GM23338 (cell line): ENCODE measurements at regions not wholly inside any gene's neighbourhood (a gene's known extent, or its start where the extent isn't known, plus 50 kb on each side); places are given as distances from the start of the nearest gene placed in this dataset.

Source experiments
- ATAC-seq: fragments of 200-7000 bp; cut with Tn5 transposase; 3 replicates; pipeline ENCODE4 v1.9.1; 2020
- DNase-seq: peaks from one replicate; pipeline ENCODE4 v3.0.0-alpha.2; 2015; ENCODE audit warnings: low spot score
- H2AFZ ChIP-seq: fragments of 200-600 bp; sonication (generic); 2 replicates; pipeline ENCODE4 v1.8.0; 2016; ENCODE audit warnings: antibody characterized with exemption, mild to moderate bottlenecking, moderate library complexity
- H3F3A ChIP-seq: fragments of 200-600 bp; sonication (generic); replicated peaks from 2 replicates; pipeline ENCODE4 v1.8.0; 2017; ENCODE audit warnings: antibody characterized with exemption, mixed run types, low read depth
- H3K27ac ChIP-seq: fragments of 200-600 bp; sonication (generic); 2 replicates; pipeline ENCODE4 v1.6.1; 2016; ENCODE audit warnings: low read depth
- H3K27me3 ChIP-seq: fragments of 200-600 bp; sonication (generic); 2 replicates; pipeline ENCODE4 v1.8.0; 2016; ENCODE audit warnings: mild to moderate bottlenecking, mixed run types, moderate library complexity; ENCODE audit not compliant: insufficient read depth
- H3K36me3 ChIP-seq: fragments of 200-600 bp; sonication (generic); 2 replicates; pipeline ENCODE4 v1.8.0; 2016; ENCODE audit warnings: mild to moderate bottlenecking; ENCODE audit not compliant: insufficient read depth
- H3K4me1 ChIP-seq: fragments of 200-600 bp; sonication (generic); 2 replicates; pipeline ENCODE4 v1.8.0; 2016; ENCODE audit warnings: mild to moderate bottlenecking, moderate library complexity; ENCODE audit not compliant: insufficient read depth
- H3K4me2 ChIP-seq: fragments of 200-600 bp; sonication (generic); 2 replicates; pipeline ENCODE4 v1.7.1; 2017; ENCODE audit warnings: mixed run types
- H3K4me3 ChIP-seq: fragments of 200-600 bp; sonication (generic); 2 replicates; pipeline ENCODE4 v1.6.1; 2016; ENCODE audit warnings: mixed run types
- H3K79me2 ChIP-seq: fragments of 200-600 bp; sonication (generic); replicated peaks from 2 replicates; pipeline ENCODE4 v1.8.0; 2017; ENCODE audit warnings: mild to moderate bottlenecking; ENCODE audit not compliant: insufficient read depth
- H3K9me2 ChIP-seq: fragments of 200-600 bp; sonication (generic); 2 replicates; pipeline ENCODE4 v1.8.0; 2017; ENCODE audit not compliant: insufficient read depth
- H4K20me1 ChIP-seq: fragments of 200-600 bp; sonication (generic); replicated peaks from 2 replicates; pipeline ENCODE4 v1.8.0; 2017; ENCODE audit warnings: mild to moderate bottlenecking; ENCODE audit not compliant: insufficient read depth
- H3K27ac Mint-ChIP-seq: 2 replicates; pipeline ENCODE4 v1.8.0; 2020; ENCODE audit warnings: inconsistent platforms, mild to moderate bottlenecking, moderate library complexity, mixed read lengths
- H3K27me3 Mint-ChIP-seq: 3 replicates; pipeline ENCODE4 v1.8.0; 2022; ENCODE audit warnings: low read depth, mild to moderate bottlenecking, moderate library complexity, mixed read lengths, inconsistent platforms; ENCODE audit not compliant: insufficient read depth, poor library complexity
- H3K36me3 Mint-ChIP-seq: 3 replicates; pipeline ENCODE4 v1.8.0; 2021; ENCODE audit warnings: low read depth, mild to moderate bottlenecking, inconsistent platforms, moderate library complexity, mixed read lengths
- H3K4me1 Mint-ChIP-seq: 3 replicates; pipeline ENCODE4 v1.8.0; 2020; ENCODE audit warnings: mild to moderate bottlenecking, inconsistent platforms, mixed read lengths
- H3K4me3 Mint-ChIP-seq: 3 replicates; pipeline ENCODE4 v1.8.0; 2021; ENCODE audit warnings: moderate library complexity, mild to moderate bottlenecking, inconsistent platforms, mixed read lengths
- H3K9me3 Mint-ChIP-seq: 3 replicates; pipeline ENCODE4 v1.8.0; 2020; ENCODE audit warnings: moderate library complexity, mild to moderate bottlenecking, inconsistent platforms, mixed read lengths
- CREB1 ChIP-seq: fragments of 250-450 bp; sonication (Bioruptor Pico); IDR thresholded peaks from 2 replicates; pipeline ENCODE4 v1.5.0; 2020; ENCODE audit warnings: low read depth, mild to moderate bottlenecking, moderate library complexity
- ETS1 ChIP-seq: IDR thresholded peaks from 2 replicates; pipeline ENCODE4 v1.6.1; 2016; ENCODE audit warnings: antibody characterized with exemption
- EZH2 ChIP-seq: fragments of 200-600 bp; sonication (generic); IDR thresholded peaks from one replicate; pipeline ENCODE4 v1.8.0; 2017; ENCODE audit warnings: antibody characterized with exemption, mild to moderate bottlenecking, low read depth; ENCODE audit not compliant: unreplicated experiment
- EZH2phosphoT487 ChIP-seq: fragments of 200-600 bp; sonication (generic); IDR thresholded peaks from one replicate; pipeline ENCODE4 v1.8.1; 2018; ENCODE audit warnings: antibody characterized with exemption; ENCODE audit not compliant: unreplicated experiment
- NANOG ChIP-seq: IDR thresholded peaks from 2 replicates; pipeline ENCODE4 v1.6.1; 2016; ENCODE audit warnings: antibody characterized with exemption, borderline replicate concordance
- POLR2AphosphoS5 ChIP-seq: IDR thresholded peaks from 2 replicates; pipeline ENCODE4 v1.6.1; 2016; ENCODE audit warnings: antibody characterized with exemption, low read depth
- REST ChIP-seq: IDR thresholded peaks from one replicate; pipeline ENCODE4 v1.6.1; 2018; ENCODE audit warnings: antibody characterized with exemption; ENCODE audit not compliant: unreplicated experiment
- ZNF331 ChIP-seq: fragments of 250-450 bp; sonication (Bioruptor Pico); IDR thresholded peaks from 2 replicates; pipeline ENCODE4 v1.5.0; 2020; ENCODE audit warnings: low read depth, mild to moderate bottlenecking, moderate library complexity

- TF ChIP-seq EZH2phosphoT487 (no peak), REST (no peak), EZH2 (no peak), CREB1 (no peak), POLR2AphosphoS5 (no peak)
These were observed 132.5 kb downstream of the ADAMTS15 start (continued) for GRCh38 chr11:130580891-130581492.

GRCh38 chr11:130581646-130582045 is 133.2 kb downstream of the ADAMTS15 start:
- Mint-ChIP-seq H3K27me3 (peaks cover 4% of the 10 kb centered on the region), H3K4me1 (peaks cover 27% of the 10 kb centered on the region), H3K4me3 (no peak overlapping the region), H3K27ac (no peak overlapping the region), H3K36me3 (no peaks in the 10 kb centered on the region), H3K9me3 (no peaks in the 10 kb centered on the region)
- ATAC-seq (no peak), DNase-seq (no peak)
- Histone ChIP-seq H3K36me3 (peaks cover 4% of the 10 kb centered on the region; the same call in 1 of the 2 replicates), H3K27me3 (no peaks in the 10 kb centered on the region), H3K9me2 (peaks cover 23% of the 10 kb centered on the region; the same call in 1 of the 2 replicates), H4K20me1 (no peaks in the 10 kb centered on the region), H3K4me1 (peaks cover 9% of the 10 kb centered on the region), H3K4me2 (no peak overlapping the region), H3K4me3 (no peak overlapping the region), H3K27ac (no peak overlapping the region), H2AFZ (no peak overlapping the region), H3K79me2 (no peaks in the 10 kb centered on the region), H3F3A (no peaks in the 10 kb centered on the region)
- TF ChIP-seq REST (no peak), EZH2 (no peak), ZNF331 (CRISPR knock-in tag) (no peak), NANOG (no peak), ETS1 (no peak), CREB1 (no peak)
